Cardiac fibroblast (primary cell): ENCODE measurements at regions not wholly inside any gene's neighbourhood (a gene's known extent, or its start where the extent isn't known, plus 50 kb on each side); places are given as distances from the start of the nearest gene placed in this dataset.

Source experiments
- DNase-seq, 2 donors: peaks; one replicate each; pipeline versions ENCODE4 v3.0.0 to v3.0.0-alpha.2; 2010; ENCODE audit warnings: low read depth in 2 of 2
- H3K4me3 ChIP-seq, 2 donors: replicated peaks in 1 of 2; 1 replicate in 1 of 2; 2 replicates in 1 of 2; pipeline ENCODE4 v1.5.1; 2011; ENCODE audit warnings: low read depth in 2 of 2, low read length in 2 of 2, mild to moderate bottlenecking in 2 of 2, moderate library complexity in 1 of 2
- CTCF ChIP-seq: IDR thresholded peaks from one replicate; pipeline ENCODE4 v1.5.1; 2011; ENCODE audit warnings: low read depth, mild to moderate bottlenecking, low read length, inconsistent platforms

GRCh38 chr4:126109836-126110235 lies 795.1 kb downstream of the FAT4 start:
- no peak for DNase-seq
- no peak for TF ChIP-seq CTCF
- no peak overlapping the region for H3K4me3 ChIP-seq

GRCh38 chr4:126113058-126113457 lies 798.3 kb downstream of the FAT4 start:
- no peak overlapping the region for H3K4me3 ChIP-seq
- no peak for TF ChIP-seq CTCF
- DNase-seq, result no peak

GRCh38 chr4:126123611-126124325 lies 809.0 kb downstream of the FAT4 start:
- H3K4me3 ChIP-seq, result no peak overlapping the region
- no peak for TF ChIP-seq CTCF
- peak in 1 of 2 donors; percentile 41 for DNase-seq

GRCh38 chr4:126124818-126125217 lies 810.1 kb downstream of the FAT4 start:
- H3K4me3 ChIP-seq, result no peak overlapping the region
- peak; percentile 10 to 36 for DNase-seq
- TF ChIP-seq CTCF, result no peak

- DNase-seq, result peak in 1 of 2 donors; percentile 18
- no peak for TF ChIP-seq CTCF
- no peak overlapping the region for H3K4me3 ChIP-seq
Observed at GRCh38 chr4:126130215-126130614, 815.5 kb downstream of the FAT4 start.

GRCh38 chr4:126136922-126137781 lies 822.4 kb downstream of the FAT4 start:
- no peak overlapping the region for H3K4me3 ChIP-seq
- TF ChIP-seq CTCF, result no peak

More at GRCh38 chr4:126136922-126137781, 822.4 kb downstream of the FAT4 start:
- no peak for DNase-seq
